HG03439 (cell line): ENCODE measurements at regions not wholly inside any gene's neighbourhood (a gene's known extent, or its start where the extent isn't known, plus 50 kb on each side); places are given as distances from the start of the nearest gene placed in this dataset.
"Not testable (repeated sequence)": the region's sequence is repeated elsewhere in the genome, so short reads cannot be mapped to it uniquely, and the experiment has no call there.

Experiments
- ATAC-seq: cut with Tn5 transposase; IDR thresholded peaks from one replicate; pipeline ENCODE4 v1.9.1; 2021; ENCODE audit warnings: mild to moderate bottlenecking, moderate library complexity; ENCODE audit not compliant: unreplicated experiment

DNA sequence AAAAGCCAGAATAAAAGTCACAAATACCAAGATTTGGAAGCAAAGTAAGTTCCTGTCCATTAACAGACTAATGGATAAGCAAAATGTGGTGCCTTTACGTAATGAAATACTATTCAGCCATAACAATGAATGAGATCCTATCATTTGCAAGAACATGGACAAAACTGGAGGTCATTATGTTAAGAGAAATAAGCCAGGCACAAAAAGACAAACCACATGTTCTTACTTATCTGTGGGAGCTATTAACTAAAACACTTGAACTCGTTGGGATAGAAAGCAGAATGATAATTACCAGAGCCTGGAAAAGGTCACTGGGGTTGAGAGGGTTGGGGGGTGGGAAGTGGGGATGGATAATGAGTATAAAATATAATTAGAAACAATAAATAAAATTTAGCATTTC is 1015.9 kb downstream of the OTOL1 start:
- no peak for ATAC-seq

DNA sequence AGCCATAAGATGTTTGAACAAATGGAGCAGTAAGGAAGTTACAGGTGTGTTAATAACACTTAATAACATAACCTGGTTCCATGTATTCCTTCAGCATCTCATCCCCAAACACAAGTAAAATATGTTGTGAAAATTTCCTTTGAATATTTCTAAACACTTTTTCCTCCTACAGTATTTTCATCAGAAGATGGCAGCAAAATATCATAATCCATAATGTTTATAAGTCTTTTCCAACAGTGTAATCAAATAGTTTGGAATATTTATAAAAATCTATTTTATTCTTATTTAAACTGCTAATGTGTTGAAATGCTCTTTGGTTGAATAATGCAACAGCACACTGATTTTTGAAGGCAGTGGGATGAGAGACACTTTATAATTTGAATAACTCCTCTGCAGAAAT is 1020.5 kb downstream of the OTOL1 start:
- no peak for ATAC-seq

- ATAC-seq = no peak
Measured at GRCh38 chr3:162521669-162522068, 1025.1 kb downstream of the OTOL1 start.

- ATAC-seq = no peak
Measured at GRCh38 chr3:162525066-162525742, 1028.6 kb downstream of the OTOL1 start.

DNA sequence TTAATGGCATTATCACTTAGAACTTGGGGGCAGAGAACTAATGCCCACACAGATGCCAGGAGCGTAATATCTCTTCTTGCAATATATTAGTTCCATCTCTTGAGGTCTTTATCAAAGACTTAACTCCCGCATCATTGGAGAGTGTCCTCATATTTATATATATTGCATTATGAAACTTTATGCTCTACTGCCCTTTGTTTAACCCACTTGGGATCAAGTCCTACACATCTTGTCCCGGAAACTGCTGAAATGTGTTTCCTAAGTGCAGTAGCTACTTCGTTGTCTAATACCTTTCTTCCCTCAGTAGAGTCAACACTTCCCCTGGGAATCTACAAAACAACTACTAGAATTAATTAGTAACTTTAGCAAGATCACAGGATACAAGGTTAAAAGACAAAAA is 1029.2 kb downstream of the OTOL1 start:
- ATAC-seq = no peak

GRCh38 chr3:162534431-162534830 is 1037.8 kb downstream of the OTOL1 start:
- ATAC-seq = no peak

GRCh38 chr3:162538491-162538890 is 1041.9 kb downstream of the OTOL1 start:
- ATAC-seq = no peak

- ATAC-seq = no peak
Measured at GRCh38 chr3:162538906-162539305, 1042.3 kb downstream of the OTOL1 start.

- ATAC-seq = no peak
Measured at GRCh38 chr3:162540421-162540820, 1043.8 kb downstream of the OTOL1 start.

DNA sequence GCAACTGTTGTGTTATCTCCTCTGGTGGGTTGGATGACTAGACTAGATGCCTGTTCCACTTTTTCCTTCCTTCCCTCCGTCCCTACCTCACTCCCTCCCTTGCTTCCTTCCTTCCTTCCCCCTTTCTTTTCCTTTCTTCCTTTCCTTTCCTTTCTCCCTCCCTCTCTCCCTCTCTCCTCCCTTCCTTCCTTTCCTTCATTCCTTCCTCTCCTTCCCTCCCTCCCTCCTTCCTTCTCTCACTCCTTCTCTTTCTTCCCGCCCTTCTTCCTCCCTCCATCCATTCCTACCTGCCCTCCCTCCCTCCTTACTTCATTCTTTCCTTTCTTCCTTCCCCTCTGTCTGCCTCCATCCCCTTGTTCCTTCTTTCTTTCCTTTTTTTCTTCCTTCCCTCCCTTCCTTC is 1045.3 kb downstream of the OTOL1 start:
- ATAC-seq = no peak

DNA sequence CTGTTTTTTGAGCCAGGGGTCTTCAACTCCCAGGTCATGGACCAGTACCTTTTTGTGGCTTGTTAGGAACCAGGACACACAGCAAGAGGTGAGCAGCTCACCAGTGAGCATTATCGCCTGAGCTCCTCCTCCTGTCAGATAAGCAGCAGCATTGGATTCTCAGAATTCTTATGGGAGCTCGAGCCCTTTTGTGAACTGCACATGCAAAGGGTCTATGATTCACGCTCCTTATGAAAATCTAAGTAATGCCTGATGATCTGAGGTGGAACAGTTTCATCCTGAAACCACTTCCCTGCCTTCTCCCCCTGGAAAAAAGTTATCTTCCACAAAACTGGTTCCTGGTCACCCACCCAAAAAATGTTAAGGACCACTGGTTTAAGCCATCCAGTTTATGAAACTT is 1047.6 kb downstream of the OTOL1 start:
- no peak for ATAC-seq

DNA sequence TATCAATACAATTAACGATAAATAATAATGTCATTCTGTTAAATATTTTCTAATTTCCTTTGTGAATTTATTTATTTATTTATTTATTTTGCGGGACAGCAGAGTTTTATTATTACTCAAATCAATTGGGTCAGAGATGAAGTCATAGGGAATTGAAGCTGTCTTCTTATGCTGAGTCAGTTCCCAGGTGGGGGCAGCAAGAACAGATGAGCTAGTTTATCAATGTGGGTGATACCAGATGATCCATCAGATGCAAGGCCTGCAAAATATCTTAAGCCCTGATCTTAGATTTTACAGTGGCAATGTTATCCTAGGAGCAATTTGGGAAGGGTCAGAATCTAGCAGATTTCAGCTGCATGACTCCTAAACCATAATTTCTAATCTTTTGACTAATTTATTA is 1050.3 kb downstream of the OTOL1 start:
- no peak for ATAC-seq

- ATAC-seq = no peak
Measured at GRCh38 chr3:162547321-162547720, 1050.7 kb downstream of the OTOL1 start.

DNA sequence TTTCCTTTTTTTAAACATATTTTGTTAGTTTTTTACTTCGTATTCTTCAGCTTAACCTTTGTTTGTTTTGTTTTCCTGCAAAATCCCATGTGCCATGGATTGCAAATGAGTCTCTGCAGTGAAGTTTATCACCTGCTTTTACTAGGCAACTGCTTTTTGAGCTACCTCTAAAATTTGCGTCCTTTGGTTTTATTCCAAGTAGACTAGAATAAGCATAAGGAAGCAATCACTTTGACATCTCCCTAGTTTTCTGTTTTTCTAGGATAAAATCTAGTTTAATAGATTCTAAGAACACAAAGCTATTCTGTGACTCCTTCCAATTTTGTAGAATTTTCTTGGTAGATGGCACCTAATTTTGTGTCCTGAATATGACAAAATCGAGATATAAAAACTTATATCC is 1059.2 kb downstream of the OTOL1 start:
- no peak for ATAC-seq

DNA sequence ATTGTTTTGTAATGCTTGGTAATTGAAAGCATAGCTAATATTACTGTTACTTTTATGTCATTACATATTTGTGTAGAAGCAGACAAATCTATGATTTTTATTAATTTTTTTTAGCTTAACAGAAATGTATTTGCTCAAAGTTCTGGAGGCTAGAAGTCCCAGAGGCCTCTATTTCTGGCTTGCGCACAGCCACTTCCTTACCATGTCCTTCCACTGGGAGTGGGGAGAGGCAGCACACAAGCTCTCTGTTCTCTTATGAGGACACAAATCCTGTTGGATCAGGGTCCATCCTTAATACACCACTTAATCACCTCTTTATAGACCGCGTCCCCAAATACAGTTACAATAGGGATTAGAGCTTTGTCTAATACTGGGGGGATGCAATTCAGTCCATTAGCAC is 1061.4 kb downstream of the OTOL1 start:
- no peak for ATAC-seq

GRCh38 chr3:162568706-162569105 is 1072.1 kb downstream of the OTOL1 start:
- ATAC-seq = no peak

DNA sequence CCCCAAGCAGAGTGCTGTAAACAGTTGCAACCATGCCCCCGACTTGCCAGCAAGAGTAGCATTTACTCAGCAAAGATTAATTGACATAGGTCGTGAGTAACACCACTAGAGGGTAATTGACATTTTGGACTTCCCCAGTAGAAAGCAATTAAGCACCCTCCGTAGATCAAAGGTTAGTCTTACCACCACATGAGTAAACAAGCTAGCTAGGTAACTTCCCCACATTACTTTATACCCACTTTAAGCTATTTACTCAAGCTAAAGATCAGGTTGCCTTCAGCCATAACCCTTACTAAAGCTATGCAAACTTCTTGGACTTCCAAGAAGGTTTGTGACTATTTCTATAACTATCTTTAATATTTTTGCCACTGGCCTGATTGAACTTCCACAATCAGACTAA is 1072.7 kb downstream of the OTOL1 start:
- ATAC-seq = no peak

GRCh38 chr3:162584986-162585385 is 1088.4 kb downstream of the OTOL1 start:
- ATAC-seq = no peak

GRCh38 chr3:162586591-162586990 is 1090.0 kb downstream of the OTOL1 start:
- no peak for ATAC-seq

DNA sequence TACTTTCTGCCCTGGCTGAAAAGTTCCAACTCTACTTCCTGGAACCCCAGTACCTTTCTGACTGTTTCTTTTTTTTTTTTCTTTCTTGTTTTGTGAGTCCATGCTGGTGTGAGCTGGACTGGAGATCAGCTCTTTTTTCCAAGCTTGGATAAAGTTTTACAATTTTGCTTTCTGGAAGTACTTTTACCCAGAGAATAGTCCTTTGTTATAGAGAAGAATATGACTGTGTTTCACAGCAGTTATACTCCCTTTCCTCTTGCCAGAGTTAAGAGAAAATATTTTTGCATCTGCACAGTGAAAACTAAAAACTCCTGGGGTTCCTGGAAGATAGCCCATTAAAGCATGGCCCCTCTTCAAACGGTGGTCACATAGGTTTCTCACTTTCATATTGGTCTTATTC is 1100.6 kb downstream of the OTOL1 start:
- ATAC-seq = no peak

GRCh38 chr3:162598500-162598899 is 1101.9 kb downstream of the OTOL1 start:
- not testable (repeated sequence) for ATAC-seq

DNA sequence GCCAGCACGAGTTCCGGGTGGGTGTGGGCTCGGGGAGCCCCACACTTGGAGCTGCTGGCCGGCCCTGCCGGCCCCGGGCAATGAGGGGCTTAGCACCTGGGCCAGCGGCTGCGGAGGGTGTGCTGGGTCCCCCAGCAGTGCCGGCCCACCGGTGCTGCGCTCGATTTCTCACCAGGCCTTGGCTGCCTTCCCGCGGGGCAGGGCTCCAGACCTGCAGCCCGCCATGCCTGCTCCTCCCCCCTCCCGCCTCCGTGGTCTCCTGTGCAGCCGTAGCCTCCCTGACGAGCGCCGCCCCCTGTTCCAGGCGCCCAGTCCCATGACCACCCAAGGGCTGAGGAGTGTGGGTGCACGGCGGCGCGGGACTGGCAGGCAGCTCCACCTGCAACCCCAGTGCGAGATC is 1103.1 kb downstream of the OTOL1 start:
- ATAC-seq = not testable (repeated sequence)

GRCh38 chr3:162601101-162601670 is 1104.6 kb downstream of the OTOL1 start:
- no peak for ATAC-seq
